ENCODE measurements at regions not wholly inside any gene's neighbourhood (a gene's known extent, or its start where the extent isn't known, plus 50 kb on each side); places are given as distances from the start of the nearest gene placed in this dataset.

- Histone ChIP-seq H3K9ac (no peak overlapping the region), H3K4me3 (ENCODE audit: low read depth in 2 of 2, low read length in 1 of 2) (no peak overlapping the region), H3K9me2 (no peaks in the 10 kb centered on the region), H3K9me3 (no peaks in the 10 kb centered on the region), H4K20me1 (ENCODE audit: insufficient read depth) (no peaks in the 10 kb centered on the region), H3K27me3 (ENCODE audit: insufficient read depth) (no peaks in the 10 kb centered on the region), H3K4me1 (ENCODE audit: control insufficient read depth in 1 of 2, insufficient read depth in 2 of 2, low read depth in 1 of 2, low read length in 1 of 2) (no peaks in the 10 kb centered on the region), H3K4me2 (no peak overlapping the region), H3K27ac (ENCODE audit: low read depth in 2 of 2, low read length in 1 of 2) (no peak overlapping the region), H3K79me2 (ENCODE audit: insufficient read depth) (no peaks in the 10 kb centered on the region), H3F3A (replicated peaks; ENCODE audit: insufficient read depth) (no peaks in the 10 kb centered on the region), H2AFZ (ENCODE audit: low read depth) (no peak overlapping the region), H3K36me3 (replicated peaks in 1 of 2; ENCODE audit: control insufficient read depth in 1 of 2, insufficient read depth in 2 of 2, low read length in 1 of 2) (no peaks in the 10 kb centered on the region)
- DNase-seq: no peak
- POLR2A ChIA-PET: no interaction called here
- TF ChIP-seq TEAD4 (IDR thresholded peaks at IDR 0.05; ENCODE audit: borderline replicate concordance, insufficient read depth): no peak
- no peak for TF ChIP-seq JUND (IDR thresholded peaks at IDR 0.05)
- TF ChIP-seq USF1 (IDR thresholded peaks at IDR 0.05; ENCODE audit: borderline replicate concordance, low read depth): no peak
- TF ChIP-seq MAX (IDR thresholded peaks at IDR 0.05; ENCODE audit: low read depth): no peak
- no peak for TF ChIP-seq EP300 (IDR thresholded peaks at IDR 0.05; ENCODE audit: borderline replicate concordance in 1 of 2, low read depth in 1 of 2, low read length in 1 of 2)
- no peak for TF ChIP-seq RAD21 (IDR thresholded peaks at IDR 0.05; ENCODE audit: low read length)
- no peak for TF ChIP-seq FOXM1 (IDR thresholded peaks at IDR 0.05; ENCODE audit: low read depth)
- TF ChIP-seq, protein P1, sequence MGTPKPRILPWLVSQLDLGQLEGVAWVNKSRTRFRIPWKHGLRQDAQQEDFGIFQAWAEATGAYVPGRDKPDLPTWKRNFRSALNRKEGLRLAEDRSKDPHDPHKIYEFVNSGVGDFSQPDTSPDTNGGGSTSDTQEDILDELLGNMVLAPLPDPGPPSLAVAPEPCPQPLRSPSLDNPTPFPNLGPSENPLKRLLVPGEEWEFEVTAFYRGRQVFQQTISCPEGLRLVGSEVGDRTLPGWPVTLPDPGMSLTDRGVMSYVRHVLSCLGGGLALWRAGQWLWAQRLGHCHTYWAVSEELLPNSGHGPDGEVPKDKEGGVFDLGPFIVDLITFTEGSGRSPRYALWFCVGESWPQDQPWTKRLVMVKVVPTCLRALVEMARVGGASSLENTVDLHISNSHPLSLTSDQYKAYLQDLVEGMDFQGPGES (IDR thresholded peaks at IDR 0.05; ENCODE audit: low read depth, low read length): no peak
- no peak for TF ChIP-seq CHD2 (IDR thresholded peaks at IDR 0.05; ENCODE audit: low read length, partially characterized antibody)
- no peak for TF ChIP-seq RXRA (IDR thresholded peaks at IDR 0.05; ENCODE audit: borderline replicate concordance, low read depth)
- no peak for TF ChIP-seq POLR2AphosphoS5 (IDR thresholded peaks at IDR 0.05; ENCODE audit: low read depth, low read length)
- no peak for TF ChIP-seq GABPA (IDR thresholded peaks at IDR 0.05; ENCODE audit: low read depth)
- no peak for TF ChIP-seq RFX5 (IDR thresholded peaks at IDR 0.05; ENCODE audit: low read length)
- CTCF ChIA-PET: no interaction called here
Measured at GRCh38 chr4:54607521-54607920, 50.2 kb upstream of the KIT start.
